Activated T-cell treated with anti-CD3 and anti-CD28 coated beads, Interleukin-2, amount 50 U/mL, for 24 hours (primary cell): ENCODE measurements at regions not wholly inside any gene's neighbourhood (a gene's known extent, or its start where the extent isn't known, plus 50 kb on each side); places are given as distances from the start of the nearest gene placed in this dataset.
"Not testable (repeated sequence)": the region's sequence is repeated elsewhere in the genome, so short reads cannot be mapped to it uniquely, and the experiment has no call there.

ENCODE experiments used
- DNase-seq: peaks from one replicate; pipeline ENCODE4 v3.0.0-alpha.2; 2020
- H3K27ac Mint-ChIP-seq: 2 replicates; pipeline ENCODE4 v1.8.0; 2020; ENCODE audit warnings: mild to moderate bottlenecking, mixed read lengths
- H3K27me3 Mint-ChIP-seq: 2 replicates; pipeline ENCODE4 v1.8.0; 2020; ENCODE audit warnings: mixed read lengths
- H3K36me3 Mint-ChIP-seq: 2 replicates; pipeline ENCODE4 v1.8.0; 2020; ENCODE audit warnings: low read depth, mixed read lengths
- H3K4me1 Mint-ChIP-seq: 2 replicates; pipeline ENCODE4 v1.8.0; 2020; ENCODE audit warnings: low read depth, mixed read lengths
- H3K4me3 Mint-ChIP-seq: 2 replicates; pipeline ENCODE4 v1.8.0; 2020; ENCODE audit warnings: mild to moderate bottlenecking, moderate library complexity, mixed read lengths
- H3K9me3 Mint-ChIP-seq: 2 replicates; pipeline ENCODE4 v1.8.0; 2020; ENCODE audit warnings: mixed read lengths

- Mint-ChIP-seq H3K36me3 (no peaks in the 10 kb centered on the region), H3K27me3 (no peaks in the 10 kb centered on the region), H3K27ac (no peak overlapping the region), H3K9me3 (peaks cover 7% of the 10 kb centered on the region), H3K4me3 (no peak overlapping the region), H3K4me1 (no peaks in the 10 kb centered on the region)
- no peak for DNase-seq
Observed at GRCh38 chr5:92543201-92543600, 1037.8 kb downstream of the NR2F1-AS1 start.

DNA sequence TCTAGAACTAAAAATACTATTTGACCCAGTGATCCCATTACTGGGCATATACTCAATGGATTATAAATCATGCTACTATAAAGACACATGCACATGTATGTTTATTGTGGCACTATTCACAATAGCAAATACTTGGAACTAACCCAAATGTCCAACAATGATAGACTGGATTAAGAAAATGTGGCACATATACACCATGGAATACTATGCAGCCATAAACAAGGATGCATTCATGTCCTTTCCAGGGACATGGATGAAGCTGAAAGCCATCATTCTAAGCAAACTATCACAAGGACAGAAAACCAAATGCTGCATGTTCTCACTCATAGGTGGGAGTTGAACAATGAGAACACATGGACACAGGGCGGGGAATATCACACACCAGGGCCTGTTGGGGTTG lies 1039.0 kb downstream of the NR2F1-AS1 start:
- H3K4me1 Mint-ChIP-seq, DNase-seq, H3K27ac Mint-ChIP-seq, H3K9me3 Mint-ChIP-seq, H3K4me3 Mint-ChIP-seq, H3K36me3 Mint-ChIP-seq, H3K27me3 Mint-ChIP-seq: not testable (repeated sequence)

- H3K27ac Mint-ChIP-seq: no peak overlapping the region
- no peak for DNase-seq
- no peaks in the 10 kb centered on the region for H3K4me1 Mint-ChIP-seq
- no peaks in the 10 kb centered on the region for H3K27me3 Mint-ChIP-seq
- peaks cover 8% of the 10 kb centered on the region for H3K9me3 Mint-ChIP-seq
- no peaks in the 10 kb centered on the region for H3K36me3 Mint-ChIP-seq
- H3K4me3 Mint-ChIP-seq: no peak overlapping the region
Observed at GRCh38 chr5:92527311-92528078, 1053.5 kb downstream of the NR2F1-AS1 start.

GRCh38 chr5:92525131-92525530 lies 1055.9 kb downstream of the NR2F1-AS1 start:
- no peak overlapping the region for H3K4me3 Mint-ChIP-seq
- no peaks in the 10 kb centered on the region for H3K36me3 Mint-ChIP-seq
- H3K9me3 Mint-ChIP-seq: peaks cover 8% of the 10 kb centered on the region
- no peak for DNase-seq
- H3K4me1 Mint-ChIP-seq: no peaks in the 10 kb centered on the region
- no peaks in the 10 kb centered on the region for H3K27me3 Mint-ChIP-seq
- no peak overlapping the region for H3K27ac Mint-ChIP-seq

DNA sequence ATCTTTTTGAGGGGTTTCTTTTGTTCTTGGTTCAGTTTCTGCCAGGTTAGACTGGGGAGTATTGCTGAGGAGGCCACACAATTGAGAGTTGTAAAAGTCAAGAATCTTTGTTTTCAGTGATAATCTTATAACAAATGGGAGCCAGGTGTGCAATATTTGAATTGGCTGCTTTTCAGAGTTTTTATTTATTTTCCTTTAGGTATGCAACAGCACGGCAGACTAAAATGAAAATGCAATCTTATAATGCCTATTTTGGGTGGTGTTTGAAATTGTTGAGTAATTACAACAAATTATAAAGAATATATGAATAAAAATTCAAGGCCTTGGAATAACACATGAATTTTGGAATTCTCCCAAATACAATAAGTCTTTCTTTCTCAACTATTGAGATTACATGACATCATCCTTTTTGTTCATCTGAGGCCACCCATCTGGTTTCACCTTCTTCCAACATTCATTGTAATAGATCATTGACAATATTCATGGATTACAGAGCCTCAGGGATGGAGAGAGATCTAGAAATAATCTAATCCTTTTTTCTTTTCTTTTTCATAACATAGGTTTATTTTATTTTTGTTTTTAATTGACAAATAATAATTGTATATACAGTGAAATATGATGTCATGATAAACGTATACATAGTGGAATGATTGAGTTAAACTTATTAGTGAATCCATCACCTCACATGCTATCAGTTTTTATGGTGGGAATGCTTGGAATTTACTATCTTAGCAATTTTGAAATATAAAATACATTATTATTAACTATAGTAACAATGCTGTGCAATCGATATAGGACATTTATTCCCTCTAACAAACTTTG lies 1061.0 kb downstream of the NR2F1-AS1 start:
- no peak overlapping the region for H3K4me3 Mint-ChIP-seq
- H3K4me1 Mint-ChIP-seq: peaks cover 3% of the 10 kb centered on the region
- H3K9me3 Mint-ChIP-seq: peaks cover 5% of the 10 kb centered on the region
- no peak for DNase-seq
- H3K27me3 Mint-ChIP-seq: no peaks in the 10 kb centered on the region
- H3K27ac Mint-ChIP-seq: no peak overlapping the region
- H3K36me3 Mint-ChIP-seq: no peaks in the 10 kb centered on the region

DNA sequence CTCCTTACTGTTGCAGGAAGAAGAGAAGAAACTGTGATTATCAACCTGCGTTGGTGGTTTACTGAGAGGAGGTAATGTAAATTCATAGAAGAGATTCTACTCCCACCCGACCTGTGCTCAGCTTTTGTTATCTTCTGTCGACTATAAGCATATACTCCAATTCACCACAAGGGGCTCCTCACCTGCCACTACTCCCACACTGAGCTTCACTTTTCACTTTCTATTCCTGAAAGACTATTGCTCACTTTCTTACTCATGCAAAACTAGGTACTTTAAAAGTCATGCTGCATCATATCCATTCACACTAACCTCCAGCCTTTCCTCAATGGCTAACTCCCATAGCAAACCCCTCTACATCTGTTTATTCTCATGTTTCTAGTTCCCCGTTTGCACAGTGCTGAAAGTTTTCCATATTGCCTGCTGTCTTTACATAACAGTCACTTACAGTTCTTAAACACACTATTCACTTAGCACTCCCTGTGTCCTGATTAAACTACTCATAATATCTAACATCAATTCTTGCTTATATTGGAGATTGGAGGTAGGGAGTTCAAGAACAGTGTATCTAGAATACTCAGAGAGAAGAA lies 1062.6 kb downstream of the NR2F1-AS1 start:
- Mint-ChIP-seq H3K9me3 (peaks cover 9% of the 10 kb centered on the region), H3K27me3 (no peaks in the 10 kb centered on the region), H3K27ac (no peak overlapping the region), H3K36me3 (no peaks in the 10 kb centered on the region), H3K4me3 (no peak overlapping the region), H3K4me1 (peaks cover 3% of the 10 kb centered on the region)
- DNase-seq: no peak

- no peaks in the 10 kb centered on the region for H3K36me3 Mint-ChIP-seq
- no peak overlapping the region for H3K4me3 Mint-ChIP-seq
- H3K4me1 Mint-ChIP-seq: peaks cover 3% of the 10 kb centered on the region
- H3K27ac Mint-ChIP-seq: no peak overlapping the region
- no peaks in the 10 kb centered on the region for H3K27me3 Mint-ChIP-seq
- peaks cover 26% of the 10 kb centered on the region for H3K9me3 Mint-ChIP-seq
- DNase-seq: no peak
Observed at GRCh38 chr5:92514896-92515295, 1066.1 kb downstream of the NR2F1-AS1 start.

DNA sequence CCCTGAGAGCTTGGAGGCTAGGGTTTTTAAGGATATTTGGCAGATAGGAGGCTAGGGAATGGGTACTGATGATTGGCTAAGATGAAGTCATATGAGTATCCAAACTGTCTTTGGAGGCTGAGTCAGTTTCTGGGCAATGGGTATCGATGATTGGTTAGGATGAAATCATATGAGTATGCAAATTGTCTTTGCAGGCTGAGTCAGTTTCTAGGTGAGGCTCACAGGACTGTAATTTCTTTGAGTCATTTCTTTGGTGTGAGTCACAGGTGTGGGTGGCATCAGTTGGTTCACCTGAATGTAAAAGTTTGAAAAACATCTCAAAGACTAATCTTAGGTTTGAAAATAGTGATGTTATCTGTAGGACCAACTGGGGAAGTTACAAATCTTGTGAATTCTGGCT lies 1068.0 kb downstream of the NR2F1-AS1 start:
- no peak overlapping the region for H3K27ac Mint-ChIP-seq
- no peaks in the 10 kb centered on the region for H3K36me3 Mint-ChIP-seq
- H3K9me3 Mint-ChIP-seq: peaks cover 33% of the 10 kb centered on the region
- H3K4me1 Mint-ChIP-seq: no peaks in the 10 kb centered on the region
- no peak overlapping the region for H3K4me3 Mint-ChIP-seq
- DNase-seq: no peak
- no peaks in the 10 kb centered on the region for H3K27me3 Mint-ChIP-seq

- H3K27ac Mint-ChIP-seq: no peak overlapping the region
- no peak for DNase-seq
- no peaks in the 10 kb centered on the region for H3K27me3 Mint-ChIP-seq
- H3K4me3 Mint-ChIP-seq: no peak overlapping the region
- H3K9me3 Mint-ChIP-seq: peaks cover 34% of the 10 kb centered on the region
- H3K4me1 Mint-ChIP-seq: no peaks in the 10 kb centered on the region
- H3K36me3 Mint-ChIP-seq: no peaks in the 10 kb centered on the region
Observed at GRCh38 chr5:92508271-92508670, 1072.7 kb downstream of the NR2F1-AS1 start.

GRCh38 chr5:92505925-92506324 lies 1075.1 kb downstream of the NR2F1-AS1 start:
- Mint-ChIP-seq H3K27me3 (no peaks in the 10 kb centered on the region), H3K4me3 (no peak overlapping the region), H3K4me1 (no peaks in the 10 kb centered on the region), H3K36me3 (no peaks in the 10 kb centered on the region), H3K27ac (no peak overlapping the region), H3K9me3 (peaks cover 25% of the 10 kb centered on the region)
- DNase-seq: no peak

DNA sequence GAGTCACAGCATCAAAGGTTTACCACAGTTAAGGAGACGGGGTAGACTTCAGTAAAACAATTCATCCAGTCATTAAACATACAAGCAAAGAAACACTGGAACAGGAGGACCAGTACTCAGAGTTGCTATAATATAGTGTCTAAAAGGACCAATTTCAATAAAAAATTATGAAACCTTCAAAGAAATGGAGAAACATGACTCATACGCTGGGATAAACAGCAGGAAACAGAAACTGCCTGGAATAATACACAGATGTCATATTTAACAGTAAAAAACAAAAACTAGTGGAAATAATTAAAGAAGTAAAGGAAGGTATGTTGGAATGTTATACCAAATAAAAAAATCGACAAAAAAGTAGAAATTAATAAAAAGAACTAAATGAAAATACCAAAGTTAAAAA lies 1075.9 kb downstream of the NR2F1-AS1 start:
- no peaks in the 10 kb centered on the region for H3K36me3 Mint-ChIP-seq
- no peaks in the 10 kb centered on the region for H3K27me3 Mint-ChIP-seq

GRCh38 chr5:92504346-92504745 lies 1076.7 kb downstream of the NR2F1-AS1 start:
- DNase-seq: no peak

More for the DNA sequence above, 1075.9 kb downstream of the NR2F1-AS1 start:
- Mint-ChIP-seq H3K27ac (no peak overlapping the region), H3K4me3 (no peak overlapping the region), H3K4me1 (no peaks in the 10 kb centered on the region), H3K9me3 (peaks cover 18% of the 10 kb centered on the region)
- no peak for DNase-seq

DNA sequence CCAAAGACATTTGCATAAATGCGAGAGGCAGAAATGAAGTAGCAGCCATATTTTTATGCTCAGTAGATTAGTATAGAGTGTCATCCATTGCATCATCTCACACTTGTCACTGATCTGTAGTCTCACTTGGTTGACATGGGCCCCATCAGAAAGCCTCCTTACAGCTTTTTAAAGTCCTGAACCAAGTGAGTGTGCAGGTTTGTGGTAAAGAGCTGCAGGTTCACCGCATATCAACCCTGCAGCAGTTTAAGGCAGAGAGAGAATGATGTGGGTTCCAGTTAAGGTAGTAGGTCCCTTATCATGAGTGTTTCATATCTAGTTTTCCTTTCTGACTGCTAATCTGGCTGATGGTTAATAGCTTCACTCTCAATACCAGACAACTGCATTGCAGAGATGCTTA lies 1080.3 kb downstream of the NR2F1-AS1 start:
- peaks cover 7% of the 10 kb centered on the region for H3K9me3 Mint-ChIP-seq
- no peak for DNase-seq

More at GRCh38 chr5:92504346-92504745, 1076.7 kb downstream of the NR2F1-AS1 start:
- no peak overlapping the region for H3K27ac Mint-ChIP-seq
- no peaks in the 10 kb centered on the region for H3K36me3 Mint-ChIP-seq
- H3K4me1 Mint-ChIP-seq: no peaks in the 10 kb centered on the region
- peaks cover 18% of the 10 kb centered on the region for H3K9me3 Mint-ChIP-seq
- no peaks in the 10 kb centered on the region for H3K27me3 Mint-ChIP-seq
- no peak overlapping the region for H3K4me3 Mint-ChIP-seq

DNA sequence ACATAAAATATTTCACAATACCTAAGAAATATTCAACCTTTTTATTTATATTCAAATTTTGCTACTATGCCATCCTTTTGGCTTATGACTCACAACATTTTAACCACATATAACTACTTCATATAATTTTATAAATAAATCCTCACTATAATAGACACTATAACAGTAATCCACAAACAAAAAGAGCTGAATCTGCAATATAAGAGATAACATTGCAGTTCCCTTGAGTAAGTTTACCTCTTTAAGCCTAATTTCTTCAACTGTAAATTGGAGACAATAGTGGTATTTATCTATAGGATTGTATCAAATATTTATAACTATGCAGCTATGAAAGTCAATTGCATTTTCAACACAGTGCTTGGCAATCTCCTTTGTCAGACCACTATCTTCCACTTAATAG lies 1084.5 kb downstream of the NR2F1-AS1 start:
- Mint-ChIP-seq H3K9me3 (no peaks in the 10 kb centered on the region), H3K36me3 (no peaks in the 10 kb centered on the region), H3K27ac (no peak overlapping the region), H3K4me1 (no peaks in the 10 kb centered on the region), H3K27me3 (no peaks in the 10 kb centered on the region), H3K4me3 (no peak overlapping the region)
- no peak for DNase-seq

More for the DNA sequence above, 1080.3 kb downstream of the NR2F1-AS1 start:
- no peaks in the 10 kb centered on the region for H3K4me1 Mint-ChIP-seq
- H3K27ac Mint-ChIP-seq: no peak overlapping the region
- H3K4me3 Mint-ChIP-seq: no peak overlapping the region
- H3K27me3 Mint-ChIP-seq: no peaks in the 10 kb centered on the region
- H3K36me3 Mint-ChIP-seq: no peaks in the 10 kb centered on the region

DNA sequence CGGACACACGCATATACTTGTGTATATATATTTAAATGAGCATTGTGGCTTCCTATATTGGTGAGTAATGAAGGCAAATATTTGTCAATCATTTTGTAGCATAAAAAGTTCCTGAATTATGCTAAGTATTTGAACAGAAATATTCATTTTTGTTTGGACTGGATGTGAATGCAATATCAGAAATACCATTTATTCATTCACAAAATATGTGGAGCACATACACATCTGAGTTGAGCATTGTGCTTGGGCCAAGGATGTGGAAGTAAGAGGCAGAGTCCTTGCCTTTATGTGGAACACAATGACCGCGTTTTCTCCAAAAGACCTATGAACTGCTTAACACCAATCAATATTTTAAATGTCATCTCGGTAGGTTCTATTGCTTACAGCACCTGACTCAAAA lies 1086.5 kb downstream of the NR2F1-AS1 start:
- no peak overlapping the region for H3K4me3 Mint-ChIP-seq
- DNase-seq: no peak
- H3K36me3 Mint-ChIP-seq: no peaks in the 10 kb centered on the region
- H3K27ac Mint-ChIP-seq: no peak overlapping the region
- H3K27me3 Mint-ChIP-seq: no peaks in the 10 kb centered on the region
- no peaks in the 10 kb centered on the region for H3K4me1 Mint-ChIP-seq
- H3K9me3 Mint-ChIP-seq: peaks cover 5% of the 10 kb centered on the region
